ENCODE measurements at regions not wholly inside any gene's neighbourhood (a gene's known extent, or its start where the extent isn't known, plus 50 kb on each side); places are given as distances from the start of the nearest gene placed in this dataset.

DNA sequence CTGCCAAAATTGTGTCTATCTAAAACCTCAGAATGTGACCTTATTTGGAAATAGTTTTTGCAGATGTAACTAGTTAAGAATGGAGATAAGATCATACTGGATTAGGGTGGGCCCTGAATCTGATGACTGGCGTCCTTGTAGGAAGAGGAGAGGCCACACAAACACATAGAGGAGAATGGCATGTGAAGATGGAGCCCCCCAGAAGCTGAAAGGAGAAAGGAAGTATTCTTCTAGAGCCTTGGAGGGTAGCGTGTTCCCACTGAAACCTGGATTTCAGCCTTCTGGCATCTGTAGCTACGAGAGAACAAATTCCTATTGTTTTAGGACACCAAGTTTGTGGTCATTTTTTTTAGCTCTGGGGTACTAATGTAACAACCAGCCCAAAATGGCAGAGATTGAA is 423.0 kb upstream of the TPM1 start:
- DNase-seq, result no peak

DNA sequence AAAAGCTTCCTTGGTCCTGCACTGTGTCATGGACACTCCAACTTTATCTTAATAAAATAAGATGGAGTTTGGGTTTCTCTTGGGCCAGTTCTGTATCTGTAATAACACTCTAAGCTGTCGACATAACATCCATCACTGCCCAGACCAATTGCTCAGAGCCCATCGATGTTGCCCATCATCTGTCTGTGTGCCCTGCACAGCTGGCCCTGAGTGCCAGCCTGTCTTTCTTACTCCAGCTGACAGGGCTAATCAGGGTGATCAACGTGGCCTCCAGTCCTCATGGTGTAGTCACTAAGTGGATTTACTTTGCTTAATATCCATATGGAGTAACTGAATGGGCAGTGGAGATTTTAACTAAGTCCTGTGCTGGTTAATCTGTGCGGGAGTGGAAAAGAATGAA is 419.8 kb upstream of the TPM1 start:
- DNase-seq, result no peak

GRCh38 chr15:62624547-62625378 is 417.8 kb upstream of the TPM1 start:
- no peak for DNase-seq

- no peak for DNase-seq
These were observed 417.0 kb upstream of the TPM1 start for GRCh38 chr15:62625429-62626033.

DNA sequence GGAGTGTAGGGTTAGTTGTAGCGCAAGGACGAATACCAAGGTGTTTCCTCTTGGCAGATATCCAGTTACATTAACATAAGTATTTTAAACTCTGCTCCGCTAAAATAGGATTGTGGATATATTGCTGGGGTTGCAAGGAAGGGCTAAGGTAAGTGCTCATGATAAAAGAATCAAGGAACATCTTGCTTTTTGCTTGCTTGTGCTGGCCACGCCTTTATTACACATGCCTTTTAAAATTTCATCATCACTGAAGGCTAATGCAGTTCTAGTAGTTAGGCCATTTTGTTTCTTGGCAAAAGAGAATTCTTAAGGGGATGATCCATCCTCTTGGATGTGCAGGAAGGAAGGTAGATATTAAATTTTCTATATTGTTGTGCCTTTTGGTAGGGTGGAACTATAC is 415.6 kb upstream of the TPM1 start:
- DNase-seq, result no peak

DNA sequence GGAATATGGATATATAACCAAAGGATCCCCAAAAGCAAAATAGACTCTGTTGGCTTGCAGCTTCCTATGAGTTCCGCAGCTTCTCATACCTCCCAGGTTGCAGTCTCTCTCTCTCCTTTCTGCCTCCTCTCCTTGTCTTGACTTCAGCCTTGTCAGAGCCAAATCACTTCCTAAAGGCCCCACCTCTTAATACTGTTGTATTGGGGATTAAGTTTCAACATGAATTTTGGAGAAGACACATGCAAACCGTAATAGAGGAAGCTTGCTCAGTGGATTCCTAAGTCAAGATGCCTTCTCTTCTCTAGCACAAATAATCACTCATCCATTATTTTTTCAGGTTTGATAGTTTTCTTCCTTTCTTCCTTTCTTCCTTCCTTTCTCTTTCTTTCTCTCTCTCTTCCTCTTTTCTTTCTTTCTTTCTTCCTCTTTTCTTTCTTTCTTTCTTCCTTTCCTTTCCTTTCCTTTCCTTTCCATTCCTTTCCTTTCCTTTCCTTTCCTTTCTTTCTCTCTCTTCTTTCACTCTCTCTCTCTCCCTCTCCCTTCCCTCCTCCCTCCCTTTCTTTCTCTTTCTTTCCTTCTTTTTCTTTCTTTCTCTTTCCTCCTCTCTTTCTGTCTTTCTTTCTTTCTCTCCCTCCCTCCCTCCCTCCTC is 411.3 kb upstream of the TPM1 start:
- DNase-seq, result no peak

DNA sequence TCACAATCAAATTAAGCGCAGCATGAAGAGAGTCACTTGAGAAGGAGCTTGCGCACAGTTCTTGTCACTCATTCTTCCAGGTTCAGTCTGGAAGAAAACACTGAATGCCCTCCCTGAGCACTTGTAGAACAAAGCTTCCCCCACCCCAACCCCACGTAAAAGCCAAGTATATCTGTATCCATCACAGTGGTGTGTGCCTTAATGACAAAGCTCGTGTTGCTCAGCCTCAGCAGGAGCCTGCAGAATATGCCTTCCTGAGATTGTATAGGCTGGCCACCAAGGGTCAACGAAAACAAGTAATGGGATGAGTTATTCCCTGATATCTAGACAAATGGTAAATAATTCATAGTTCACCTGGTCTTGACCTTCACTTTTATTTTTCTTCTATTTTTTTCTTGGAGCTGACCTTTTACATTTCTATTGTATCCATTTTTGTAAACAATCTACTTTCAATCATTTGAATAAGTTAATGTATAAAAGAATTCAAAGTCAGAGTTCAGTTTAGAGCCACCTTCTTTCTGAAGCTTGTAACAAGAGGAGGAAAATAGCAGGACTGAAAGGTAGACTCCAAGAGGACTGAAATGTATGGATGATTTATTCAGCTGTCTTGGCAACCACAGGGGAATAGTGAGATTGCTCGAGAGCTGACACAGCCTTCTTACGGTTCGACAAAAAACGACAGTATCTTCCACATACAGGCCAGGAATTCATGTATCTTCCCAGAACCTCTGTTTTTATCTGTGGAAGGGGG is 405.5 kb upstream of the TPM1 start:
- DNase-seq, result no peak

GRCh38 chr15:62637574-62637897 is 405.0 kb upstream of the TPM1 start:
- DNase-seq, result no peak

GRCh38 chr15:62637950-62638619 is 404.5 kb upstream of the TPM1 start:
- DNase-seq, result no peak

GRCh38 chr15:62639432-62639831 is 403.1 kb upstream of the TPM1 start:
- no peak for DNase-seq

- DNase-seq, result no peak
These were observed 402.5 kb upstream of the TPM1 start for GRCh38 chr15:62639906-62640605.

DNA sequence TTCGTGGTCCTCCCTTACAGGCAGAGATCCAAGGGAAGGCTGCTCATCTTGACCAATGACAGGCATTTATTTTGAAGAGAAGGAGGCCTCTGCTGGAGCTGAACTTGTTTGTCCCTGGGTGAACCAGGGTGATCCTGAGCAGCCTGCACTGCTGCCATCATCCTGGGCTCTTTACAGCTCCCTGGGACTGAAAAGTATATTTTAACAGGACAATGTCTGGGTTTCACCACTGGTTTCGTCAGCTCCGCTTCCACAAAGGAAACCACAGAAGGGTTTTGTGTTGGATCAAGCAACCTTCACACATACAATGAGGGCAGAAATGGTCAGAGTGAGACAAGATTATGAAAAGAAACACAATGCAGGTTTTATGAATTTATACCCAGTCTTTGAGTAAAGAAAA is 400.7 kb upstream of the TPM1 start:
- no peak for DNase-seq

- DNase-seq, result no peak
These were observed 399.0 kb upstream of the TPM1 start for GRCh38 chr15:62643572-62643971.

DNA sequence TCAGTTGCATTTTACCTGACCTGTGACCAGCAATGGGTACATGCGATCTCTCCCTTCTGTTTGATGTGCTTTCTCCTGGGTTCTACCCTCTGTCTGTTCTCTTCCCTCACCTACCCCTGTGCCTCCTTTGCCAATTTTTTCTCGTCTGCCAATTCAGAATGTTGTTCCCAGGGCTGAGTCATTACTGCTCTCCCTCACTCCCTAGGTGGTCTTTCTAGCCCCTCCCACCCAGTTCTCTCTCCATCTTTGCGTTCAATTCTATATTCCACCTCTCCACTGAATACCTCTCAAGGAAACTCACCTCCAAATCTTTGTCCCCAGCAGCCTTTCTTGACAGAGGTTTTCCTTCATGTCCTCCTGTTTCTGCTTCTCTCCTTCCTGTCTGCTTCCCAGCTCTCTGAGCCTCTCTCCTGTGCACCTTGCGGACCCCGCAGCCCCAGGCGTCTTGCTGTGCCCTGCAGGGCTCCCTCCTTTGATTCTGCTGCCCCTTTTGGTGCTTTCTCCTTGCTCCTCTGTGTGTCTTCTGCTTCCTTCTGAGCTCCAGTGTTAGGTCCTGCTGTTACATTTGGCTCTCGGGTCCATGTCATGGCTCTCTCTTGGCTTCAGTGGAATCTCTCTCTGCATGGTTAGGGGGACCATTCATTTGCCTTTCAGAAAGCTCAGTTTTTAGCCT is 398.2 kb upstream of the TPM1 start:
- DNase-seq, result no peak

GRCh38 chr15:62644889-62645742 is 397.4 kb upstream of the TPM1 start:
- no peak for DNase-seq

DNA sequence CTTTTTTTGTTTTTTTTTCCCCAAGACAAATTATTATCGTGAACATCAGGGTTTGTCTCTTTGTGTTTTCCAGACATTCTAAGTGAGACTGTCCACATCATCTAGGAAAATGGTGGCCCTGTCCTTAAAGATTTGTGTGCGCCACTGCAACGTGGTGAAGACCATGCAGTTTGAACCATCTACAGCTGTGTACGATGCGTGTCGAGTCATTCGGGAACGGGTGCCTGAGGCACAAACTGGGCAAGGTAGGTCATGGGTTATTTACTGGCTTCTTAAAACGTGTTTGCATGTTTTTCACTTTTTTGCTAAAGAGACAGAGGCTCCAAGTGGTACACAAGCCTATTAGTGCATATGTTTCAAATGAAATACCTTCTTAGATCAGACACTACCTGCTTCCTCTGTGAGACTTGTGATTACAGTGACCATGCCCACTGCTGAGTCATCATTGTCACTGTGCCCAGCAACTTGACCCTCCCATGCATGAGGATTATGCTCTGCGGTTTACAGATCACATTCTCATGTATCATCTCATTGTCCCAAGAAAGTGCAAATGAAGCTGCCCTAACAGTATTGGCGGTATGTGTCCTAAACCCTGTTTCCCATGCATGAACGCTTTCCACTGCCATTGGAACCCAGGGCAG is 395.2 kb upstream of the TPM1 start:
- DNase-seq, result peak; percentile 42 to 64

GRCh38 chr15:62647843-62648505 is 394.6 kb upstream of the TPM1 start:
- DNase-seq, result no peak

GRCh38 chr15:62648954-62649353 is 393.6 kb upstream of the TPM1 start:
- DNase-seq, result no peak

GRCh38 chr15:62649793-62650420 is 392.6 kb upstream of the TPM1 start:
- DNase-seq, result peak; percentile 85 to 92
